NCI-H2171 (cell line): ENCODE measurements at regions not wholly inside any gene's neighbourhood (a gene's known extent, or its start where the extent isn't known, plus 50 kb on each side); places are given as distances from the start of the nearest gene placed in this dataset.
A peak's percentile ranks its signal among the peaks of the same experiment; 100 is the strongest.

ENCODE experiments used
- DNase-seq: peaks from one replicate; lab custom pipeline; 2025; lab: John Stamatoyannopoulos, UW

- DNase-seq: no peak
These were observed 146.9 kb downstream of the TFEC start for GRCh38 chr7:115883629-115884028.

- DNase-seq: no peak
These were observed 149.1 kb downstream of the TFEC start for GRCh38 chr7:115881476-115881875.

GRCh38 chr7:115879171-115879570 lies 151.4 kb downstream of the TFEC start:
- DNase-seq: no peak

- no peak for DNase-seq
These were observed 160.8 kb downstream of the TFEC start for GRCh38 chr7:115869801-115870200.

- no peak for DNase-seq
These were observed 161.4 kb downstream of the TFEC start for GRCh38 chr7:115869190-115869589.

- DNase-seq: no peak
These were observed 162.2 kb downstream of the TFEC start for GRCh38 chr7:115868369-115868768.

- DNase-seq: no peak
These were observed 166.5 kb downstream of the TFEC start for GRCh38 chr7:115864082-115864481.

GRCh38 chr7:115851291-115851690 lies 179.3 kb downstream of the TFEC start:
- DNase-seq: peak; percentile 34

GRCh38 chr7:115850774-115851173 lies 179.8 kb downstream of the TFEC start:
- no peak for DNase-seq

GRCh38 chr7:115844857-115845256 lies 185.7 kb downstream of the TFEC start:
- DNase-seq: no peak

- DNase-seq: no peak
These were observed 189.9 kb downstream of the TFEC start for GRCh38 chr7:115840702-115841101.

- DNase-seq: no peak
These were observed 191.7 kb downstream of the TFEC start for GRCh38 chr7:115838829-115839228.

GRCh38 chr7:115831371-115831770 lies 199.2 kb downstream of the TFEC start:
- no peak for DNase-seq

GRCh38 chr7:115827305-115828045 lies 203.1 kb downstream of the TFEC start:
- DNase-seq: no peak

GRCh38 chr7:115825456-115826115 lies 205.0 kb downstream of the TFEC start:
- no peak for DNase-seq

GRCh38 chr7:115822801-115823200 lies 207.8 kb downstream of the TFEC start:
- DNase-seq: no peak

GRCh38 chr7:115822380-115822779 lies 208.2 kb downstream of the TFEC start:
- no peak for DNase-seq

GRCh38 chr7:115816318-115816974 lies 214.1 kb downstream of the TFEC start:
- no peak for DNase-seq

- DNase-seq: no peak
These were observed 217.8 kb downstream of the TFEC start for GRCh38 chr7:115812794-115813193.

- no peak for DNase-seq
These were observed 225.1 kb downstream of the TFEC start for GRCh38 chr7:115805458-115805857.

GRCh38 chr7:115802415-115802814 lies 228.1 kb downstream of the TFEC start:
- DNase-seq: no peak

GRCh38 chr7:115799430-115799829 lies 231.1 kb downstream of the TFEC start:
- no peak for DNase-seq
